Breast epithelium (tissue), 4 donors: ENCODE measurements at regions not wholly inside any gene's neighbourhood (a gene's known extent, or its start where the extent isn't known, plus 50 kb on each side); places are given as distances from the start of the nearest gene placed in this dataset.

Experiments used
- DNase-seq, 2 donors: peaks; one replicate each; pipeline ENCODE4 v3.0.0-alpha.2; 2019; ENCODE audit warnings: low spot score in 2 of 2
- H3K27ac ChIP-seq, 2 donors: fragments of 200-600 bp; sonication (generic) in 1 of 2; one replicate each; pipeline ENCODE4 v1.5.1; 2016 to 2019; ENCODE audit warnings: mild to moderate bottlenecking in 1 of 2
- H3K27me3 ChIP-seq, 2 donors: fragments of 200-600 bp; sonication (generic) in 1 of 2; one replicate each; pipeline versions ENCODE4 v1.5.1 to v1.6.0; 2017 to 2019; ENCODE audit warnings: control low read depth in 1 of 2, mild to moderate bottlenecking in 1 of 2
- H3K36me3 ChIP-seq: fragments of 200-600 bp; one replicate; pipeline ENCODE4 v1.5.1; 2019
- H3K4me1 ChIP-seq, 2 donors: fragments of 200-600 bp; sonication (generic); one replicate each; pipeline ENCODE4 v1.5.1; 2016 to 2019; ENCODE audit warnings: control low read depth in 1 of 2
- H3K4me3 ChIP-seq, 3 donors: fragments of 200-600 bp; sonication (generic); 1 replicate in 2 of 3; 2 replicates in 1 of 3; pipeline ENCODE4 v1.5.1; 2016 to 2019; ENCODE audit warnings: mild to moderate bottlenecking in 3 of 3, moderate library complexity in 2 of 3
- H3K9me3 ChIP-seq, 2 donors: fragments of 200-600 bp; sonication (generic) in 1 of 2; one replicate each; pipeline ENCODE4 v1.5.1; 2016 to 2019; ENCODE audit warnings: control low read depth in 1 of 2
- POLR2A ChIP-seq: fragments of 450-650 bp; IDR thresholded peaks from one replicate; pipeline ENCODE4 v1.6.1; 2016; ENCODE audit warnings: antibody characterized with exemption, mild to moderate bottlenecking, moderate library complexity
- POLR2AphosphoS5 ChIP-seq, 3 donors: sonication (generic); formaldehyde crosslinking; IDR thresholded peaks; one replicate each; pipeline ENCODE4 v1.6.1; 2017; ENCODE audit warnings: antibody characterized with exemption in 3 of 3
- intact Hi-C: fragments of 100-400 bp; cut with DNase I; formaldehyde crosslinking; loops from one replicate; pipeline ENCODE4 v1.15.1; 2023; ENCODE audit warnings: low total_unique reads
- TF ChIP-seq, protein P1 (sequence below), 3 donors: fragments of 450-650 bp; IDR thresholded peaks; one replicate each; pipeline ENCODE4 v1.5.1; 2016 to 2017; ENCODE audit warnings: antibody characterized with exemption in 3 of 3, mild to moderate bottlenecking in 3 of 3, moderate library complexity in 3 of 3

GRCh38 chr4:112895811-112896608, 153.4 kb upstream of the ANK2 start:
- Histone ChIP-seq H3K27ac (peak overlapping the region in 1 of 2 donors; percentile 46), H3K4me1 (no peaks in the 10 kb centered on the region), H3K9me3 (no peaks in the 10 kb centered on the region), H3K4me3 (peak overlapping the region in 1 of 3 donors; percentile 1), H3K36me3 (no peaks in the 10 kb centered on the region), H3K27me3 (no peaks in the 10 kb centered on the region)
- TF ChIP-seq POLR2A: no peak
- TF ChIP-seq, protein P1, sequence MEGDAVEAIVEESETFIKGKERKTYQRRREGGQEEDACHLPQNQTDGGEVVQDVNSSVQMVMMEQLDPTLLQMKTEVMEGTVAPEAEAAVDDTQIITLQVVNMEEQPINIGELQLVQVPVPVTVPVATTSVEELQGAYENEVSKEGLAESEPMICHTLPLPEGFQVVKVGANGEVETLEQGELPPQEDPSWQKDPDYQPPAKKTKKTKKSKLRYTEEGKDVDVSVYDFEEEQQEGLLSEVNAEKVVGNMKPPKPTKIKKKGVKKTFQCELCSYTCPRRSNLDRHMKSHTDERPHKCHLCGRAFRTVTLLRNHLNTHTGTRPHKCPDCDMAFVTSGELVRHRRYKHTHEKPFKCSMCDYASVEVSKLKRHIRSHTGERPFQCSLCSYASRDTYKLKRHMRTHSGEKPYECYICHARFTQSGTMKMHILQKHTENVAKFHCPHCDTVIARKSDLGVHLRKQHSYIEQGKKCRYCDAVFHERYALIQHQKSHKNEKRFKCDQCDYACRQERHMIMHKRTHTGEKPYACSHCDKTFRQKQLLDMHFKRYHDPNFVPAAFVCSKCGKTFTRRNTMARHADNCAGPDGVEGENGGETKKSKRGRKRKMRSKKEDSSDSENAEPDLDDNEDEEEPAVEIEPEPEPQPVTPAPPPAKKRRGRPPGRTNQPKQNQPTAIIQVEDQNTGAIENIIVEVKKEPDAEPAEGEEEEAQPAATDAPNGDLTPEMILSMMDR (IDR thresholded peaks at IDR 0.05): no peak
- no peak for TF ChIP-seq POLR2AphosphoS5 (IDR thresholded peaks at IDR 0.05)
- no peak for DNase-seq
- intact Hi-C loops: no loop called here

DNA sequence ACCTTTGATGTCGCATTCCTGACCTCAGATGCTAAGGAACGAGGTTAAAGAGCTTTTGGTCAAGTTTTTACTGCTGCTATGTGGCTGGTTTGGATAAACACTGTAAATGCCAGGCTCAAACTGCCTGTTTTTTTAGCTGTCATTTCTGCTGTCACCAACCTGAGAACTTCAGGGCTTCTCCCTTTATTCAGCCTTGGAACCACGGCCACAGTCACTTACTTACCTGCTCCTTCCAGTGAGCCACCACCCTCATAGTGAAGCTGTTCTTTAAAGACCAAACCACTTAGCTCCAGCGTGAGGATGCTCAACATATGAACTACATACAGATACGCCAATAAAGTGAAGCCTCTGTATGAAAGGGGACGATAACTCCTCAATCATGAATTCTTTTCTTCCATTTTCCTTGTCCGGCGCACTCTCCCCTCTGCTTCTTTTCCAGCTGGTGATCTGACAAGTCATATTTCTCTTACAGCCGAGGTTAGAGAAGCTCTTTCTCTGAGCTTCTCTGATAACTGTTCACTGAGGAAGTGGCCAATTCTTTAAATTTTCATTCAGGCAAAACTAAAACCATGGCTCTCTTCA, 152.8 kb upstream of the ANK2 start:
- DNase-seq: no peak
- peak overlapping the region in 1 of 2 donors; percentile 46 for H3K27ac ChIP-seq
- H3K4me1 ChIP-seq: no peaks in the 10 kb centered on the region
- H3K36me3 ChIP-seq: no peaks in the 10 kb centered on the region
- no peak overlapping the region for H3K4me3 ChIP-seq
- TF ChIP-seq POLR2AphosphoS5 (IDR thresholded peaks at IDR 0.05): no peak
- TF ChIP-seq POLR2A: no peak
- TF ChIP-seq, protein P1 (IDR thresholded peaks at IDR 0.05): no peak
- H3K9me3 ChIP-seq: no peaks in the 10 kb centered on the region
- H3K27me3 ChIP-seq: no peaks in the 10 kb centered on the region
- intact Hi-C loops: no loop called here

- no peak for DNase-seq
- no peaks in the 10 kb centered on the region for H3K27me3 ChIP-seq
- no peaks in the 10 kb centered on the region for H3K9me3 ChIP-seq
- no peak overlapping the region for H3K4me3 ChIP-seq
- no peaks in the 10 kb centered on the region for H3K36me3 ChIP-seq
- intact Hi-C loops: no loop called here
- TF ChIP-seq POLR2A (no peak), POLR2AphosphoS5 (IDR thresholded peaks at IDR 0.05) (no peak)
- TF ChIP-seq, protein P1 (IDR thresholded peaks at IDR 0.05): no peak
- no peak overlapping the region for H3K27ac ChIP-seq
- H3K4me1 ChIP-seq: no peaks in the 10 kb centered on the region
Observed at GRCh38 chr4:112897543-112897942, 151.9 kb upstream of the ANK2 start.

- no peak for DNase-seq
Observed at GRCh38 chr4:112898357-112899141, 150.9 kb upstream of the ANK2 start.

More at GRCh38 chr4:112898357-112899141, 150.9 kb upstream of the ANK2 start:
- Histone ChIP-seq H3K4me1 (no peaks in the 10 kb centered on the region), H3K4me3 (no peak overlapping the region), H3K36me3 (no peaks in the 10 kb centered on the region), H3K27me3 (no peaks in the 10 kb centered on the region), H3K9me3 (no peaks in the 10 kb centered on the region), H3K27ac (no peak overlapping the region)
- intact Hi-C loops: no loop called here
- TF ChIP-seq POLR2A (no peak), POLR2AphosphoS5 (IDR thresholded peaks at IDR 0.05) (no peak)
- TF ChIP-seq, protein P1 (IDR thresholded peaks at IDR 0.05): no peak
